DND-41 (cell line): ENCODE measurements at regions not wholly inside any gene's neighbourhood (a gene's known extent, or its start where the extent isn't known, plus 50 kb on each side); places are given as distances from the start of the nearest gene placed in this dataset.

Experiments used
- CTCF ChIP-seq: IDR thresholded peaks from 2 replicates; pipeline ENCODE4 v1.5.1; 2012; ENCODE audit warnings: borderline replicate concordance, low read length, moderate library complexity, mild to moderate bottlenecking; ENCODE audit not compliant: poor library complexity, severe bottlenecking; ENCODE audit errors: extremely low read depth
- EZH2 ChIP-seq: IDR thresholded peaks from 3 replicates; pipeline ENCODE4 v1.6.1; 2012; ENCODE audit warnings: borderline replicate concordance, low read depth, mild to moderate bottlenecking, moderate library complexity, low read length, inconsistent platforms; ENCODE audit not compliant: severe bottlenecking

GRCh38 chr2:129324349-129324748 is 655.1 kb upstream of the RAB6C start:
- no peak for TF ChIP-seq CTCF
- no peak for TF ChIP-seq EZH2
